HepG2 (cell line): ENCODE measurements at regions not wholly inside any gene's neighbourhood (a gene's known extent, or its start where the extent isn't known, plus 50 kb on each side); places are given as distances from the start of the nearest gene placed in this dataset.

ENCODE experiments used
- CTCF ChIP-seq: sonication (generic); formaldehyde crosslinking; IDR thresholded peaks from 2 replicates; pipeline ENCODE4 v1.5.0; 2020; ENCODE audit warnings: mild to moderate bottlenecking, missing genetic modification reagents, moderate library complexity
- HNF4G ChIP-seq, 2 experiments: sonication (generic) in 1 of 2; formaldehyde crosslinking in 1 of 2; IDR thresholded peaks; 2 replicates each; pipeline versions ENCODE4 v1.4.0 to v1.6.1; 2011 to 2020; ENCODE audit warnings: borderline replicate concordance in 2 of 2, low read depth in 2 of 2, mild to moderate bottlenecking in 2 of 2, low read length in 1 of 2, missing genetic modification reagents in 1 of 2, moderate library complexity in 1 of 2
- MIXL1 ChIP-seq: IDR thresholded peaks from 2 replicates; pipeline ENCODE4 v1.6.1; 2016
- NCOA1 ChIP-seq: sonication (generic); formaldehyde crosslinking; IDR thresholded peaks from 2 replicates; pipeline ENCODE4 v1.9.0; 2021; ENCODE audit warnings: missing genetic modification reagents
- TAF15 ChIP-seq: fragments of 200-400 bp; formaldehyde crosslinking; IDR thresholded peaks from one replicate; pipeline ENCODE4 v1.6.1; 2018; ENCODE audit warnings: mild to moderate bottlenecking, low read depth, low read length; ENCODE audit not compliant: poor library complexity, severe bottlenecking
- TEAD3 ChIP-seq: optimal IDR thresholded peaks from 2 replicates; pipeline ENCODE3; 2016; ENCODE audit warnings: borderline replicate concordance
- ZBTB1 ChIP-seq: sonication (generic); formaldehyde crosslinking; IDR thresholded peaks from 2 replicates; pipeline ENCODE4 v1.4.0; 2020; ENCODE audit warnings: missing genetic modification reagents, borderline replicate concordance
- ZNF251 ChIP-seq: sonication (generic); formaldehyde crosslinking; IDR thresholded peaks from 2 replicates; pipeline ENCODE4 v1.9.0; 2021; ENCODE audit warnings: mild to moderate bottlenecking, missing genetic modification reagents
- ZNF335 ChIP-seq: sonication (generic); formaldehyde crosslinking; IDR thresholded peaks from 2 replicates; pipeline ENCODE4 v1.4.0; 2020; ENCODE audit warnings: missing genetic modification reagents
- ZNF430 ChIP-seq: sonication (generic); formaldehyde crosslinking; IDR thresholded peaks from 2 replicates; pipeline ENCODE4 v1.9.0; 2021; ENCODE audit warnings: mild to moderate bottlenecking, missing genetic modification reagents
- ZNF577 ChIP-seq: sonication (generic); formaldehyde crosslinking; IDR thresholded peaks from 2 replicates; pipeline ENCODE4 v1.4.0; 2020; ENCODE audit warnings: mild to moderate bottlenecking, low read depth, missing genetic modification reagents, borderline replicate concordance
- ZNF766 ChIP-seq: sonication (generic); formaldehyde crosslinking; IDR thresholded peaks from 2 replicates; pipeline ENCODE4 v1.5.0; 2020; ENCODE audit warnings: missing genetic modification reagents, borderline replicate concordance
- TF ChIP-seq, protein P1 (sequence below): sonication (generic); formaldehyde crosslinking; IDR thresholded peaks from 2 replicates; pipeline ENCODE4 v1.4.0; 2020; ENCODE audit warnings: missing genetic modification reagents
- TF ChIP-seq, protein P2 (sequence below): sonication (generic); formaldehyde crosslinking; IDR thresholded peaks from 2 replicates; pipeline ENCODE4 v1.9.0; 2021; ENCODE audit warnings: mild to moderate bottlenecking, missing genetic modification reagents

DNA sequence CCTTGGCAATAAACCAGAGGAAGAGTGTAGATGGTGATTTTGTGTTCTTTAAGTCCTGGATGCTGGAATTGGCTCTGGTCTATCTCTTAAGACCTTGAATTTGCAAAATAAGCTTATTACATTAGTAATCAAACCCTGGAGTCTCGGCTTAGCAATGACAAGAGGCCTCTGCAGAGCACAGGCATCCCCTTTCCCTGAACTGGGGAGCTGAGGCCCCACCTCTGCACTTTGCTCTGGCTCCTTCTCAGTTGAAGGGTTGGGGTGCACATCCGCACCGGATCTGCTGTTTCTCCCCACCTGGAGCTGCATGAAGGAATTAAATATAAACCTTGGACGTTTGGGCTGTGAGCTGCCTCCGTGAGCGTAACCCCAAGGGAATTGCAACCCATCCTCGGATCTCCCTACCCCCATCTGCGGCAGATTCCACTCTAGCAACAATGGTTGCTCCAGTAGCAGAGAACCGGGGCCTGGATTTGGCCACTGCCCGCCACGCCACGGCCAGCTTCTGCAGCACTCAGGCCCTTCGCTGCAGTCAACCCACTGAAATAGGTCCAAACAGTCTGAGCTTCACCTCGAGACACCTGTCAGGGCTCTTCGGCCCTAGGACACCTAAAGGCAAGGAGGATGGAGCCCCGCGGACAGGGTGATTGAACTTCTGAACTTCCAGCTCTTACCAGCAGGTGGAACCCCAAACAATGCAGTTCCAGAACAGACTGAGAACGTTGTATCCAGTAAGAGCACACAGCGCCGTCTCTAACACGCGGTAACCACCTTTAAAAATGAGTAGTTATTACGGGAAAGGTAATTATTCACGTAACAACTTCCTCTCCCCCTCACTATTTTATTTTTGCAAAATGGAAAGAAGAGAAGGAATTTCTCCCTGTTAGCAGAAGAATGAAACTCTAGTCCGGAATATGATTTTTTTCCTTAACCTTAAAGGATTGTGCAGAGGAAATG, 54.8 kb upstream of the CAPRIN1 start (continued):
- TF ChIP-seq, protein P1, sequence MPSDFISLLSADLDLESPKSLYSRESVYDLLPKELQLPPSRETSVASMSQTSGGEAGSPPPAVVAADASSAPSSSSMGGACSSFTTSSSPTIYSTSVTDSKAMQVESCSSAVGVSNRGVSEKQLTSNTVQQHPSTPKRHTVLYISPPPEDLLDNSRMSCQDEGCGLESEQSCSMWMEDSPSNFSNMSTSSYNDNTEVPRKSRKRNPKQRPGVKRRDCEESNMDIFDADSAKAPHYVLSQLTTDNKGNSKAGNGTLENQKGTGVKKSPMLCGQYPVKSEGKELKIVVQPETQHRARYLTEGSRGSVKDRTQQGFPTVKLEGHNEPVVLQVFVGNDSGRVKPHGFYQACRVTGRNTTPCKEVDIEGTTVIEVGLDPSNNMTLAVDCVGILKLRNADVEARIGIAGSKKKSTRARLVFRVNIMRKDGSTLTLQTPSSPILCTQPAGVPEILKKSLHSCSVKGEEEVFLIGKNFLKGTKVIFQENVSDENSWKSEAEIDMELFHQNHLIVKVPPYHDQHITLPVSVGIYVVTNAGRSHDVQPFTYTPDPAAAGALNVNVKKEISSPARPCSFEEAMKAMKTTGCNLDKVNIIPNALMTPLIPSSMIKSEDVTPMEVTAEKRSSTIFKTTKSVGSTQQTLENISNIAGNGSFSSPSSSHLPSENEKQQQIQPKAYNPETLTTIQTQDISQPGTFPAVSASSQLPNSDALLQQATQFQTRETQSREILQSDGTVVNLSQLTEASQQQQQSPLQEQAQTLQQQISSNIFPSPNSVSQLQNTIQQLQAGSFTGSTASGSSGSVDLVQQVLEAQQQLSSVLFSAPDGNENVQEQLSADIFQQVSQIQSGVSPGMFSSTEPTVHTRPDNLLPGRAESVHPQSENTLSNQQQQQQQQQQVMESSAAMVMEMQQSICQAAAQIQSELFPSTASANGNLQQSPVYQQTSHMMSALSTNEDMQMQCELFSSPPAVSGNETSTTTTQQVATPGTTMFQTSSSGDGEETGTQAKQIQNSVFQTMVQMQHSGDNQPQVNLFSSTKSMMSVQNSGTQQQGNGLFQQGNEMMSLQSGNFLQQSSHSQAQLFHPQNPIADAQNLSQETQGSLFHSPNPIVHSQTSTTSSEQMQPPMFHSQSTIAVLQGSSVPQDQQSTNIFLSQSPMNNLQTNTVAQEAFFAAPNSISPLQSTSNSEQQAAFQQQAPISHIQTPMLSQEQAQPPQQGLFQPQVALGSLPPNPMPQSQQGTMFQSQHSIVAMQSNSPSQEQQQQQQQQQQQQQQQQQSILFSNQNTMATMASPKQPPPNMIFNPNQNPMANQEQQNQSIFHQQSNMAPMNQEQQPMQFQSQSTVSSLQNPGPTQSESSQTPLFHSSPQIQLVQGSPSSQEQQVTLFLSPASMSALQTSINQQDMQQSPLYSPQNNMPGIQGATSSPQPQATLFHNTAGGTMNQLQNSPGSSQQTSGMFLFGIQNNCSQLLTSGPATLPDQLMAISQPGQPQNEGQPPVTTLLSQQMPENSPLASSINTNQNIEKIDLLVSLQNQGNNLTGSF (CRISPR knock-in tag) = no peak
- TF ChIP-seq, protein P2, sequence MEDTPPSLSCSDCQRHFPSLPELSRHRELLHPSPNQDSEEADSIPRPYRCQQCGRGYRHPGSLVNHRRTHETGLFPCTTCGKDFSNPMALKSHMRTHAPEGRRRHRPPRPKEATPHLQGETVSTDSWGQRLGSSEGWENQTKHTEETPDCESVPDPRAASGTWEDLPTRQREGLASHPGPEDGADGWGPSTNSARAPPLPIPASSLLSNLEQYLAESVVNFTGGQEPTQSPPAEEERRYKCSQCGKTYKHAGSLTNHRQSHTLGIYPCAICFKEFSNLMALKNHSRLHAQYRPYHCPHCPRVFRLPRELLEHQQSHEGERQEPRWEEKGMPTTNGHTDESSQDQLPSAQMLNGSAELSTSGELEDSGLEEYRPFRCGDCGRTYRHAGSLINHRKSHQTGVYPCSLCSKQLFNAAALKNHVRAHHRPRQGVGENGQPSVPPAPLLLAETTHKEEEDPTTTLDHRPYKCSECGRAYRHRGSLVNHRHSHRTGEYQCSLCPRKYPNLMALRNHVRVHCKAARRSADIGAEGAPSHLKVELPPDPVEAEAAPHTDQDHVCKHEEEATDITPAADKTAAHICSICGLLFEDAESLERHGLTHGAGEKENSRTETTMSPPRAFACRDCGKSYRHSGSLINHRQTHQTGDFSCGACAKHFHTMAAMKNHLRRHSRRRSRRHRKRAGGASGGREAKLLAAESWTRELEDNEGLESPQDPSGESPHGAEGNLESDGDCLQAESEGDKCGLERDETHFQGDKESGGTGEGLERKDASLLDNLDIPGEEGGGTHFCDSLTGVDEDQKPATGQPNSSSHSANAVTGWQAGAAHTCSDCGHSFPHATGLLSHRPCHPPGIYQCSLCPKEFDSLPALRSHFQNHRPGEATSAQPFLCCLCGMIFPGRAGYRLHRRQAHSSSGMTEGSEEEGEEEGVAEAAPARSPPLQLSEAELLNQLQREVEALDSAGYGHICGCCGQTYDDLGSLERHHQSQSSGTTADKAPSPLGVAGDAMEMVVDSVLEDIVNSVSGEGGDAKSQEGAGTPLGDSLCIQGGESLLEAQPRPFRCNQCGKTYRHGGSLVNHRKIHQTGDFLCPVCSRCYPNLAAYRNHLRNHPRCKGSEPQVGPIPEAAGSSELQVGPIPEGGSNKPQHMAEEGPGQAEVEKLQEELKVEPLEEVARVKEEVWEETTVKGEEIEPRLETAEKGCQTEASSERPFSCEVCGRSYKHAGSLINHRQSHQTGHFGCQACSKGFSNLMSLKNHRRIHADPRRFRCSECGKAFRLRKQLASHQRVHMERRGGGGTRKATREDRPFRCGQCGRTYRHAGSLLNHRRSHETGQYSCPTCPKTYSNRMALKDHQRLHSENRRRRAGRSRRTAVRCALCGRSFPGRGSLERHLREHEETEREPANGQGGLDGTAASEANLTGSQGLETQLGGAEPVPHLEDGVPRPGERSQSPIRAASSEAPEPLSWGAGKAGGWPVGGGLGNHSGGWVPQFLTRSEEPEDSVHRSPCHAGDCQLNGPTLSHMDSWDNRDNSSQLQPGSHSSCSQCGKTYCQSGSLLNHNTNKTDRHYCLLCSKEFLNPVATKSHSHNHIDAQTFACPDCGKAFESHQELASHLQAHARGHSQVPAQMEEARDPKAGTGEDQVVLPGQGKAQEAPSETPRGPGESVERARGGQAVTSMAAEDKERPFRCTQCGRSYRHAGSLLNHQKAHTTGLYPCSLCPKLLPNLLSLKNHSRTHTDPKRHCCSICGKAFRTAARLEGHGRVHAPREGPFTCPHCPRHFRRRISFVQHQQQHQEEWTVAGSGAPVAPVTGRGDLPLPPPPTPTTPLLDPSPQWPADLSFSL (CRISPR knock-in tag) = no peak
- TF ChIP-seq TEAD3 (CRISPR knock-in tag) = peak; percentile 41
- no peak for TF ChIP-seq TAF15
- no peak for TF ChIP-seq HNF4G (IDR thresholded peaks at IDR 0.05; ENCODE audit: borderline replicate concordance, low read depth, low read length)
- 0 out of 2 replicates have a peak, but pooled peaks have one; percentile 28 for TF ChIP-seq HNF4G (CRISPR knock-in tag; IDR thresholded peaks at IDR 0.05; ENCODE audit: borderline replicate concordance, low read depth)
- TF ChIP-seq ZNF430 (CRISPR knock-in tag) = no peak
- no peak for TF ChIP-seq NCOA1 (CRISPR knock-in tag)
- TF ChIP-seq ZNF577 (CRISPR knock-in tag) = no peak
- TF ChIP-seq ZBTB1 (CRISPR knock-in tag) = no peak
- TF ChIP-seq ZNF251 = no peak
- TF ChIP-seq MIXL1 (CRISPR knock-in tag) = 0 out of 2 replicates have a peak, but pooled peaks have one; percentile 27
- TF ChIP-seq ZNF766 = no peak
- TF ChIP-seq CTCF = peak; percentile 91
- peak; percentile 95 for TF ChIP-seq ZNF335 (CRISPR knock-in tag)
